ENCODE measurements at regions not wholly inside any gene's neighbourhood (a gene's known extent, or its start where the extent isn't known, plus 50 kb on each side); places are given as distances from the start of the nearest gene placed in this dataset.

- ChIA-PET POLR2A (no interaction called here), CTCF (interaction anchor here (0.8 to 1.3 kb wide), 2 partner anchors 13 to 27 kb away, joined by 3 read pairs; no protein-coding TSS in a partner anchor)
Measured at GRCh38 chr3:182375916-182376315, 417.4 kb upstream of the ATP11B start.

GRCh38 chr3:182382112-182382857, 411.0 kb upstream of the ATP11B start:
- CTCF ChIA-PET, result interaction anchor here (1.8 kb wide), 1 partner anchor 9 kb away, joined by 5 read pairs; no protein-coding TSS in a partner anchor
- TF ChIP-seq CTCF (IDR thresholded peaks at IDR 0.05; ENCODE audit: control extremely low read depth, extremely low read depth, low read depth, missing control alignments), result no peak
- no peak for DNase-seq (ENCODE audit: extremely low spot score)
- POLR2A ChIA-PET, result no interaction called here

More at GRCh38 chr3:182375916-182376315, 417.4 kb upstream of the ATP11B start:
- no peak for DNase-seq (ENCODE audit: extremely low spot score)
- no peak for TF ChIP-seq CTCF (IDR thresholded peaks at IDR 0.05; ENCODE audit: control extremely low read depth, extremely low read depth, low read depth, missing control alignments)

GRCh38 chr3:182384221-182384620, 409.1 kb upstream of the ATP11B start:
- DNase-seq (ENCODE audit: extremely low spot score), result no peak
- CTCF ChIA-PET, result interaction anchor here (1.7 kb wide), 1 partner anchor 19 kb away, joined by 6 read pairs; no protein-coding TSS in a partner anchor
- POLR2A ChIA-PET, result no interaction called here
- no peak for TF ChIP-seq CTCF (IDR thresholded peaks at IDR 0.05; ENCODE audit: control extremely low read depth, extremely low read depth, low read depth, missing control alignments)

- CTCF ChIA-PET, result no interaction called here
- no peak for DNase-seq (ENCODE audit: extremely low spot score)
- TF ChIP-seq CTCF (IDR thresholded peaks at IDR 0.05; ENCODE audit: control extremely low read depth, extremely low read depth, low read depth, missing control alignments), result no peak
- POLR2A ChIA-PET, result no interaction called here
Measured at GRCh38 chr3:182385356-182385755, 407.9 kb upstream of the ATP11B start.

- no peak for TF ChIP-seq CTCF (IDR thresholded peaks at IDR 0.05; ENCODE audit: control extremely low read depth, extremely low read depth, low read depth, missing control alignments)
- POLR2A ChIA-PET, result no interaction called here
- DNase-seq (ENCODE audit: extremely low spot score), result no peak
- CTCF ChIA-PET, result interaction anchor here (0.6 to 1.5 kb wide), 7 partner anchors 10 to 242 kb away, joined by 3 to 5 read pairs (median 3); no protein-coding TSS in a partner anchor
Measured at GRCh38 chr3:182388506-182388905, 404.8 kb upstream of the ATP11B start.

GRCh38 chr3:182389071-182389815, 404.1 kb upstream of the ATP11B start:
- CTCF ChIA-PET, result interaction anchor here (0.7 to 1.5 kb wide), 6 partner anchors 9 to 243 kb away, joined by 3 to 5 read pairs (median 3); no protein-coding TSS in a partner anchor
- no peak for TF ChIP-seq CTCF (IDR thresholded peaks at IDR 0.05; ENCODE audit: control extremely low read depth, extremely low read depth, low read depth, missing control alignments)
- POLR2A ChIA-PET, result interaction anchor here (0.6 kb wide), 1 partner anchor 486 kb away, joined by 7 read pairs; no protein-coding TSS in a partner anchor
- DNase-seq (ENCODE audit: extremely low spot score), result no peak
